Pancreas (tissue), 10 donors: ENCODE measurements at regions not wholly inside any gene's neighbourhood (a gene's known extent, or its start where the extent isn't known, plus 50 kb on each side); places are given as distances from the start of the nearest gene placed in this dataset.

ENCODE experiments used
- ATAC-seq, 4 donors: fragments of 200-7000 bp; cut with Tn5 transposase; one replicate each; pipeline versions ENCODE4 v1.8.0 to v1.9.1; 2020; ENCODE audit warnings: mild to moderate bottlenecking in 4 of 4, moderate library complexity in 4 of 4
- DNase-seq, 6 donors: peaks; one replicate each; pipeline ENCODE4 v3.0.0-alpha.2; 2020
- FAIRE-seq: peaks from 2 replicates; lab custom pipeline; 2012; peaks lifted over from hg19 to GRCh38; lab: Jason Lieb, UNC
- H3K27ac ChIP-seq, 4 donors: fragments of 200-600 bp; sonication (generic); 1 replicate in 3 of 4; 2 replicates in 1 of 4; pipeline versions ENCODE4 v1.5.0 to v1.8.0; 2020
- H3K27me3 ChIP-seq, 4 donors: fragments of 200-600 bp; one replicate each; pipeline ENCODE4 v1.8.0; 2021
- H3K36me3 ChIP-seq, 3 donors: fragments of 200-600 bp; sonication (generic) in 1 of 3; one replicate each; pipeline versions ENCODE4 v1.5.0 to v1.8.0; 2020 to 2021
- H3K4me1 ChIP-seq, 3 donors: fragments of 200-600 bp; one replicate each; pipeline ENCODE4 v1.8.0; 2021
- H3K4me3 ChIP-seq, 4 donors: fragments of 200-600 bp; sonication (generic) in 2 of 4; one replicate each; pipeline versions ENCODE4 v1.5.0 to v1.8.0; 2020 to 2021
- H3K9me3 ChIP-seq, 4 donors: fragments of 200-600 bp; one replicate each; pipeline ENCODE4 v1.8.0; 2021
- WGBS, 2 donors: extraction: QIAGEN DNeasy Blood & Tissue Kit; methylation state at CpG; one replicate each; pipeline ENCODE4 v1.1.7; 2013; 5-methylcytosine and 5-hydroxymethylcytosine counted together
- intact Hi-C, 3 donors: fragments of 100-400 bp; cut with DNase I; formaldehyde crosslinking; loops; one replicate each; pipeline versions ENCODE4 v1.11.1 to v1.14.2; 2022
- TF ChIP-seq, protein P1 (sequence below), 4 donors: fragments of 200-600 bp; sonication (generic) in 3 of 4; IDR thresholded peaks; one replicate each; pipeline versions ENCODE4 v1.5.0 to v1.8.0; 2021; ENCODE audit warnings: antibody characterized with exemption in 4 of 4
- donor health status: healthy with polysubstance abuse.
- donor health status: DM: no; HTN: no; CAD: no; lungs with moderate emphysema.
- donor health status: DM: no; HTN: no; CAD: no.
- donor health status: control.
- donor health status: control.
- donor health status: Bipolar disorder and iron deficiency.
- donor health status: DM: yes; HTN: yes; CAD: no.
- donor health status: DM: no; HTN: no; CAD: no.
- donor health status: DM: no; HTN: no; CAD: no.
- donor health status: DM: yes; HTN: yes; CAD: no.

DNA sequence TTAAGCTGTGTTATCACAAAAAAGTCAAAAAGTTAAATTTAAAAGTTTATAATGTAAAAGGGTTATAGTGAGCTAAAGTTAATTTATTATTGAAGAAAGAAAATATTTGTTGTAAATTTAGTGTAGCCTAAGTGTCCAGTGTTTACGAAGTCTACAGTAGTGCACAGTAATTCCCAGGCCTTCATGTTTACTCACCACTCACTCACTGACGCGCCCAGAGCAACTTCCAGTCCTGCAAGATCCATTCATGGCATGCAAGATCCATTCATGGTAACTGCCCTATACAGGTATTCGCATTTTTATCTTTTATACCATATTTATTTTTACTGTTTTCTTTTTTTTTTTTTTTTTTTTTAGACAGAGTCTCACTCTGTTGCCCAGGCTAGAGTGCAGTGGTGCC lies 69.5 kb downstream of the TPRA1 start:
- intact Hi-C loops = no loop called here
- H3K27ac ChIP-seq = no peak overlapping the region
- no peaks in the 10 kb centered on the region for H3K36me3 ChIP-seq
- no peaks in the 10 kb centered on the region for H3K4me1 ChIP-seq
- FAIRE-seq (no peak), DNase-seq (no peak), ATAC-seq (no peak)
- no peaks in the 10 kb centered on the region for H3K27me3 ChIP-seq
- H3K4me3 ChIP-seq = no peak overlapping the region
- TF ChIP-seq, protein P1, sequence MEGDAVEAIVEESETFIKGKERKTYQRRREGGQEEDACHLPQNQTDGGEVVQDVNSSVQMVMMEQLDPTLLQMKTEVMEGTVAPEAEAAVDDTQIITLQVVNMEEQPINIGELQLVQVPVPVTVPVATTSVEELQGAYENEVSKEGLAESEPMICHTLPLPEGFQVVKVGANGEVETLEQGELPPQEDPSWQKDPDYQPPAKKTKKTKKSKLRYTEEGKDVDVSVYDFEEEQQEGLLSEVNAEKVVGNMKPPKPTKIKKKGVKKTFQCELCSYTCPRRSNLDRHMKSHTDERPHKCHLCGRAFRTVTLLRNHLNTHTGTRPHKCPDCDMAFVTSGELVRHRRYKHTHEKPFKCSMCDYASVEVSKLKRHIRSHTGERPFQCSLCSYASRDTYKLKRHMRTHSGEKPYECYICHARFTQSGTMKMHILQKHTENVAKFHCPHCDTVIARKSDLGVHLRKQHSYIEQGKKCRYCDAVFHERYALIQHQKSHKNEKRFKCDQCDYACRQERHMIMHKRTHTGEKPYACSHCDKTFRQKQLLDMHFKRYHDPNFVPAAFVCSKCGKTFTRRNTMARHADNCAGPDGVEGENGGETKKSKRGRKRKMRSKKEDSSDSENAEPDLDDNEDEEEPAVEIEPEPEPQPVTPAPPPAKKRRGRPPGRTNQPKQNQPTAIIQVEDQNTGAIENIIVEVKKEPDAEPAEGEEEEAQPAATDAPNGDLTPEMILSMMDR (IDR thresholded peaks at IDR 0.05) = no peak
- 77% methylated on average over 4 of the region's 4 CpGs for WGBS, 2 donors
- no peaks in the 10 kb centered on the region for H3K9me3 ChIP-seq

DNA sequence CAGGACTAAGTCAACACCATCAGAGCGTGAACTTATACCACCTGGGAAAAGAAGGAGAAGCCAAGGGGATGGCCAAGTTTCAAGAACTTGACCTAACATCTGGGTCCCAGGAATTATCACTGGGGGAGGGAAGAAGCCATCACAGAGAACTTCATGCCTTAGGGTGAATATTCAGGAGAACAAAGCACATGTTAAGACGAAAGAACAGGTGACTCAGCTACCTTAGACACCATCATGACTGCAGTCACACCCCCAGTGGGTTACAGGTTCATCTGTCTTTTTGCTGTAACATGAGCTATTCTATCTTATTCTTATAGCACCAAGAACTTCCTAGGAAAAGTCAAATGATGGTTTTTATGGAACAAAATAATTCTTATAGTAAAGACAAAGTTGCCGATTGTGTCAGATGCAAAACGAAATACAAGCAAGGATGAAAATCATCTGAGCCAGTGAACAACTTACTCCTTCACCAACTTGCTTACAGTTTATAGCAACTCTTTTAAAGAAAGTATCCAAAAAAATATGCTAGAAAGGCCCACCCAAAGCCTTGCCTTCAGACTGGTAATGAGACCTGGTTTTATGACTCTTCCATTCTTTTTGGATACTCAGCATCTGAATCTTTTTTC lies 72.0 kb downstream of the TPRA1 start:
- H3K4me3 ChIP-seq = no peak overlapping the region
- no peaks in the 10 kb centered on the region for H3K27me3 ChIP-seq
- ATAC-seq (no peak), DNase-seq (no peak), FAIRE-seq (no peak)
- no peaks in the 10 kb centered on the region for H3K9me3 ChIP-seq
- TF ChIP-seq, protein P1 (IDR thresholded peaks at IDR 0.05) = no peak
- H3K4me1 ChIP-seq = no peaks in the 10 kb centered on the region
- intact Hi-C loops = no loop called here
- WGBS, 2 donors = 67 to 68% methylated on average over 4 of the region's 4 CpGs
- H3K36me3 ChIP-seq = no peaks in the 10 kb centered on the region
- H3K27ac ChIP-seq = no peak overlapping the region

DNA sequence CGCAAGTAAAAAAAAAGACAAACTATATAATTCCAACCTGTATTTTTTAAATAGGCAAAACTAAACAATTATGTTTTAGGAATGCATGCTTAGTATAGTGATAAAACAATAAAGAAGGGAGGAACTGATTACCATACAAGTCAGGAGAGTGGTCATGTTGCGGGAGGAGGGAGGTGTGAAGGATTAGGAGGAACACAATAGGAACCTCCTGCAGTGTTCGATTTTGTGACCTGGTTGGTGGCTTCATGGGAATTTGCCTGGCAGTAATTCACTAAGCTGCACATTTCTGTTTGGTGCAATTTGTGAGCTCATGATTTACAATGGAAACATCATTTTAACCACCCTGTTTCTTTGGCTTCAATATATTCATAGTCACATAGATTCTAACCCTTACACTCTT lies 78.3 kb downstream of the TPRA1 start:
- no peak for FAIRE-seq
- no peak for DNase-seq
- TF ChIP-seq, protein P1 (IDR thresholded peaks at IDR 0.05) = no peak
- 35 to 53% methylated on average over 3 of the region's 3 CpGs for WGBS, 2 donors
- H3K4me3 ChIP-seq = no peak overlapping the region
- no peaks in the 10 kb centered on the region for H3K27me3 ChIP-seq
- H3K9me3 ChIP-seq = no peaks in the 10 kb centered on the region
- no peak overlapping the region for H3K27ac ChIP-seq
- H3K4me1 ChIP-seq = no peaks in the 10 kb centered on the region
- H3K36me3 ChIP-seq = no peaks in the 10 kb centered on the region
- intact Hi-C loops = no loop called here
- no peak for ATAC-seq

DNA sequence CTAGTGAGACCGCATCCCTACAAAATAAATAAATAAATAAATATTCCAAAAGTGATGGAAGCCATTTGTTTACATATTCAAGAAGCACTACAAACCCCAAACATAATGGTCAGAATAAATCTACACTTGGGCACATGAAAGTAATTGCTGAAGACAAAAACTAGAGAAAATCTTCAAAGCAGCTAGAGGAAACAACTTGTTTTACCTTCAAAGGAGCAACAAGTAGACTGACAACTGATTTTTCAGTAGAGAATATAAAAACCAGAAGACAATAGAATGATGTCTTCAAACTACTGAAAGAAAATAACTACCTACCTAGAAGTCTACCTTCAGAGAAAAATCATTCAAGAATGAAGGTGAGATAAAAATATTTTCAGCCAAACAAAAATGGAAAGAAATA lies 89.4 kb downstream of the TPRA1 start:
- Histone ChIP-seq H3K4me3 (no peak overlapping the region), H3K36me3 (no peaks in the 10 kb centered on the region), H3K4me1 (no peaks in the 10 kb centered on the region), H3K27me3 (no peaks in the 10 kb centered on the region), H3K27ac (no peak overlapping the region), H3K9me3 (no peaks in the 10 kb centered on the region)
- FAIRE-seq (no peak), ATAC-seq (no peak), DNase-seq (no peak)
- TF ChIP-seq, protein P1 (IDR thresholded peaks at IDR 0.05) = no peak
- 61 to 78% methylated on average over 1 of the region's 1 CpG for WGBS, 2 donors
- intact Hi-C loops = no loop called here

DNA sequence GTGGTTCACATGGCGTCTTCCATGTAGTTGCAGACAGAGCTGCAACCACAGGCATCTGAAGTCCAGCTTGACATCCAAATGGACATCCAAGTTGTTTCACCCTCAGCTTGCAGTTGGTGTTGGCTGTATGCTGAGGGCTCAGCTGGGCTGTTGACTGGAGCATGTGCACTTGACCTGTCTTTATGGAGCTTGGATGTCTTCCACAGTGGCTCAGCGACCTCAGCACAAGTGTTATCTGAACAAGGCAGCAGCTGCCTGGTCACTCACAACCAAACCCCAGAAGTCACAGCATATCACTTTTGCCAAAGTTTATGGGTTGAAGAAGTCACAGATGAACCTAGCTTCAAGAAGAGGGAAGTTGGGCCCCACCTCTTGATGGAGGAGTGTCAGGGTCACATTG lies 92.9 kb downstream of the TPRA1 start:
- Histone ChIP-seq H3K4me3 (no peak overlapping the region), H3K27ac (no peak overlapping the region), H3K36me3 (no peaks in the 10 kb centered on the region), H3K4me1 (no peaks in the 10 kb centered on the region), H3K9me3 (no peaks in the 10 kb centered on the region), H3K27me3 (no peaks in the 10 kb centered on the region)
- ATAC-seq (no peak), DNase-seq (no peak), FAIRE-seq (no peak)
- WGBS, 2 donors = 73 to 75% methylated on average over 2 of the region's 2 CpGs
- intact Hi-C loops = no loop called here
- TF ChIP-seq, protein P1 (IDR thresholded peaks at IDR 0.05) = no peak
